HG02970 (cell line): ENCODE measurements at regions not wholly inside any gene's neighbourhood (a gene's known extent, or its start where the extent isn't known, plus 50 kb on each side); places are given as distances from the start of the nearest gene placed in this dataset.

Experiments used
- ATAC-seq: cut with Tn5 transposase; IDR thresholded peaks from one replicate; pipeline ENCODE4 v1.9.1; 2021; ENCODE audit warnings: mild to moderate bottlenecking, moderate library complexity, moderate number of reproducible peaks; ENCODE audit not compliant: unreplicated experiment, low FRiP score

DNA sequence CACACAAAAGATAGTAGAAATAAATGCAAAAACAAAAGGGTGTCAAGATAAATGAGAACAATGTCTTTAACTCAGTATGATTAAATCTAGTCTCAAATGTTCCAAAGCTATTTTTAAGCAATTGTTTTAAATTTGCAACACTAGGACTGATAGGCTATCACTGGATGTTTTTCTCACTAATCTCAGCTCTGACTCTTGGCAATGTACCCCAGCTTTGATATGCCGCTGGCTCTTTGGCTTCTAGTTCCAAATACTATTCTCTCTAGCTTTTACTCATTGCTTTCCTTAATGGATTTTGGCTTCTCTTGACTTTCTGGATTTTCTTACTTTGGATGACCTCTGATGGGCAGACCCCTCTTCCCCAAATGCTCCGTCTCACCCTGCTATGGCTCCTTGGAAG, 116.0 kb upstream of the SLC35B3 start:
- ATAC-seq, result no peak

DNA sequence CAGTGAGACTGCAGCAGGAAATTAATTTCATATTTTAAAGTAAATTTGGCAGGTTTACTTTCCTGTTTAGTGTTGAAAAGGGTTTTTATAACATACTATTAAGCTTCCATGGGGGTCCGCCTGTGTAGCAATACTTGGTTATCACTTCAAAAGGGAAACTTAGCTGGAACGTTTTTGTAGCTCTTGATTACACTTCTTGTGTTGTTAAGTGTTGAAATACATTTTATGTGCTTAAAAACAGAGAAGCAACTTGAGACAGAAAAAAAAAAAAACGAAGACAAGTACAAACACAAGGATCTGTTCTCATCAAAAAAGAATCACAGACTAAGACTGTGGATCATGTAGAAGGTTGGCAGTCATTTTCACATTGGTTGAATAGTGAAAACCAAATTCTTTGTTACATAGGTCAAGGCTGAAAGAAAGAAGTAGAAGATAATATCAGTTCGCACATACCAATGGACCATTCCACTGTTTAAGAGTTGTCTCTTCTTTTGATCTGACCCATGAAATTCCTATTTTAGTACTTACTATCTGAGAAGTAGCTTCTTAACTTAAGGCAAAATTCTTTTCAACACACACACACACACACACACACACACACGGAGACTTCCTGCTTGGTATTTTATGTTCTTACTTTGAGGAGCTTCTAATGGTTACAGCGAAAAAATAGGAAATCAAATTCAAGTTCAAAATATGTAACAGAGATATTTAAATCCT, 113.9 kb upstream of the SLC35B3 start:
- no peak for ATAC-seq

DNA sequence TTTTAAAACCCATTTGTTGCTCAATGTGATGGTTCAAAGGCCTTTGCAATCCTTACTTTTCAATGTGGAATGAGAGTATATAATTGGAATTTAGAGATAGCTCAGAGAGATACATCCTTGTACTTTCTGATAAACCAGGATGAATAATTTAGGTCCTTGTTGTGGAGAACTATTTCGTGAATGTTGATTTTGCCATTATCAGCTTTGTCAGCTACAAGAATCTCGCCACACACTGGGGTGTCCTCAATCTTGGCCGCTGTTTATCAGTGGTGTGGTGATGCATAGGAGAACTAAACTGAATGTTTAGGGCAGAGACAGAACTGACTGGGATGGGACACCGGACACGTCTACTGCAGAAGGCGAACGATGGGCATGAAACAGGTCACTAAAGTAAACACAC, 111.2 kb upstream of the SLC35B3 start:
- ATAC-seq, result no peak

DNA sequence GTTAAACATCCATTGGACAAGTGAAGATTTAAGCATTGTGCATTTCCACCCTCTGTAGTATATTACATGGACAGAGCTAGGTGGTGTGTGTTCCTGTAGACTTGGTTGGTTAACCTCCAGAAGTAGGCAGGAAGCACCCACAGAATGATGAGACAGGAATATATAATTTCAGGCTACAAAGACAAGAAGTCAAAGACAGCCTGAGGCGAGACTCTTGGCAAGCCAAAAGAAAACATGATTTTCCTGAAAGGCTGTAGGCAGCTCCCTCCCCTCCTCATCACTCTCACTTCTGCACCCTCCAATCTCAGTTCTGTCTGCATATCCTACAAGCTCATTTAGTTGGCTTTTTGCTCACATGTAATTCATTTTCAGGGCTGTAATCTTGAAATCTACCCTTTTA, 110.0 kb upstream of the SLC35B3 start:
- no peak for ATAC-seq

DNA sequence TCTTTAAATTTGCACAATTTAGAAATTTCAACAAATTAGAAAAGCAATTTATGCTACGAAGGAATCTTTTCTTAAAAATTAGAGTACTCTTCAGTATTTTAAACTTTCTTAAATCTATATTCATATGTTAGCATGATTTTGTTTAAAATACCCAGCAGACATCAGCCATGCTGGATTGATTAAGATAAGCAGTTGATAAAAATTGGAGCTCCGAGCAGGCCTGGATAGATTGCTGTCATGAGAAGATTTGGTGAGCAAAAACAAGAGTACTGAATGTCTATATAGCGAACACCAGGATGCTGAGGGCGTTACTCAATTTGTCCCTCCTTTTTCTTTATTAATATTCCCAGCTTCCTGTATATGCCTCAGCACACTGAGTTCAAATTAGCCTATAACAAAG, 108.4 kb upstream of the SLC35B3 start:
- no peak for ATAC-seq

DNA sequence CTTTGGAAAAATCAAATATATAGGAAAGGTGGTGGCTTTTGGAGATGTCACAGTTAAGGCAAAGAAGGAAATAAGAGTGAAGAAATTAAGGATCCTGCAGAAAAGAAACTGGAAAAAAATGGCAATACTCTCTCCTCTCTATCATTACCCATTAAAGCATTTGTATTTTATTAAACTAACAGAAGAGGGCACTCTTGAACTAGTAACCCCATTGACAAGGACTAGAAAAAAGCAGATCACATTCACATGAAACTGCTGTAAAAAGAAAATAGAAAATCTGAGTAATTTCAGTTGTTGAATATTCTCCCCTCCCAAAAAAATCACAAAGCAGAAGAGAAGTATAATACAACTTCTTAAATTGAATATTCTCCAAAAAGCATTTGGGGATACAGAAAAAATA, 104.1 kb upstream of the SLC35B3 start:
- no peak for ATAC-seq

DNA sequence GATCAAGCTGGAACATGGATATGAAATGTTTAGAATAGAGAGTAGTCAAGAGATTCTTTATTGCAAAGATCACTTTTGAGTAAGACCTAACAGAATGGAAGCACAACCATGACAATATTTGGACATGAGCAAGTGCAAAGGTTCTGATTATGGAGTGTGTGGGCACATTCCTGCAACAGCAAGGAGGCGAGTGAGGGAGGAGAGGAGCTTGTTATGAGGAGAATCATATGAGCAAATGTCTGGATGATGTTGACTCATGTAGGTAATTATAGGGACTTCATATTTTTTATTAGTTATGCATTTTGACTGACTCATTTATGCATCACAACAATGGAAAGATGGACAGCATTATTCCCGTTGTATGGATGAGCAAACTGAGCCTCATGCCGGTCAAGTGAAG, 100.8 kb upstream of the SLC35B3 start:
- ATAC-seq, result no peak

DNA sequence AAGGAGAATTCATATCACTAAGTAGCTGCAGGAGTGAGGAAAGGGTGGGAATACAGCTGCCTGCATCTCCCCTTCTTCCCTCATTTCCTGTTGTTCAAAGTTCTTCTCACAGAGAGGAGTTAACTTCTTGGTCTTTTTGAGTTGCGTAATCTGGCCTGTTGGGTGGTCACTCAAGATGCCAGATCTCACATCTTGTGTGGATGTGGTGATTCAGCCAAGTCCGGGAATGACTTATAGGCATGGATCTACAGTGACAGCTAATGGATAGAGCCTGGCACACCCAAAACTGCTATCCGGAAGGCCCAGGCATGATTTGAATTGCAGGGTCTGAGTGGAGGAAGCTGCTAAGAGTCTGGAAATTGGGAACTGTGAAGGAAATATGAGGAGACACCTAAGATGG, 100.2 kb upstream of the SLC35B3 start:
- no peak for ATAC-seq

DNA sequence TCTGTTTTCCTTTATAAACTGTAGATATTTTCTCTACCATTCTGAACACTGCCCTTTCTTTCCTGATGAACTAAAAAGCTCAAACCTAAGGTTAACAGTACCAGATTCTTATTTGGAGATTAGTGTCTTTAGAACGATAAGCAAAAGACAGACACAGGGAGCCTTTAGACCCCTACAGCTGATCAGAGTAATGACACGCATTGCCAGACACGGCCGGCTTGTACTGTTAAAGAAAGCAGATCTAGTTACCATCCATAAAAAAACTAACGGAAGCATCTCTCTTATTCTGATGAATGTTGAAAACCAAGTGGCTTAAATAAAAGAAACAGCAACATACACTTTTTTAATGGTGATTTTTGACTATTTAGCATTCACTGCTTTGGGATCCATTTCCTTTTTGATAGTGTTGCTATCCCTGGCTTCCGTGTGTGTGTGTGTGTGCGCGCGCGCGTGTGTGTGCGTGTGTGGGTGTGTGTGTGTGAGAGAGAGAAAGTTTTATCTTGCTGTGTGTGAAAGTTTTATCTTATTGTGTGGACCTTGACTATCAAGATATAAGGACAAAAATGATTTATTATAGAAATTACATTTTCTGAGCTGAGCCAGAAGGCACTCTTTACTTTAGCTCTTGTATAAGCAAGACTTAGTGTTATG, 95.6 kb upstream of the SLC35B3 start:
- ATAC-seq, result no peak

DNA sequence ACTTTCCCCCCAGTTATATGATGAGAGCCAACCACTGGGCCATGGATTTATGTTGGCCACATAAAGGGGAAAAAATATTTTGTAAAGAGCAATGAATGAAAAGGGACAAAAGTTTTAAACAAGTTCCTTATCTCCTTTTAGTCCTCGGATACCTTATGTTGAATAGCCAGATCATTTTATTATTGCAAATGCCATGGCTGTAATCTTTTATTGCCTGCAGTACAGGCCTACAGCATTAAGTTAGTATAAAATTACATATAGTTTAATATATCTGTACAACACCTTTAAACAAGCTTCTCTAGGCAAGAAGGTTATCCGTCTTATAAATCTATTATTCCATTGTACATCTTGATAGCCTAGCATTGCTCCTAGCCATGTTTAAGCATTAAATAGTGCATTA, 93.9 kb upstream of the SLC35B3 start:
- no peak for ATAC-seq

DNA sequence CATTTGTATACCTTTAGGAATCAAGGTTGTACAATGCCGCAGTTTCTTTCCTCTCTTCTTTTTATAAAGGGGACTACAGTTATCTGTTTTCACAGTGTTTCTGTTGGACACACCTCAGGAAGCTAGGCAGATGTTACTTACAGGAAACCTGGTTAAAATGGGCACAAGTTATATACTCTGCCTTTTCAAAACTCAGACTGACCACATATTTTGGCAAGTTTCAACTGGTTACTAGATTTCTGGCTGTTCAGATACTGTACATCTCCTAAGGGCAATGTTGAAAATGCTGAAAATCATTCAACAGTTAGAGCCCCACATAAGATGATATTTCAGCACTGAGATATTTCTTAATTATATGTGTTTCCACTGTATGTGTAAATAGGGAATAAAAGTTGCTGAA, 92.5 kb upstream of the SLC35B3 start:
- ATAC-seq, result no peak

DNA sequence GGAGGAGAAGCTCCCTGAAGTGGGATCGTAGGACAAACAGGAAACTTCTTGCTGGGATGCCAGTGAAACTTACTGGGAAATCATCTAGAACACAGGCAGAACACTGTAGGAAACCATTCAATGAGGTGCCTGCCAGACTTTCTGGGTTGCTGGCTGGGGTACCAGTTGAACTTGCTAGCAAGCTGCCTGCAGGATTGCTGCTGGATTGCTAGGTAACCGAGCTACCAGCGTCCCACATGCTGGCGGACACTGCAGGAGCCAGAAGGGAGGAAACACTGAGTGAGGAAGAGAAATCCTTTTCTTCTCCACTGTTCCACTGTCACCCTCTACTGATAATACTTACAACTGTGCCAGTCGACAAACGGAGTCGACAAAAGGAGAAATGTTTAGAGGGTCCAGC, 91.3 kb upstream of the SLC35B3 start:
- no peak for ATAC-seq

DNA sequence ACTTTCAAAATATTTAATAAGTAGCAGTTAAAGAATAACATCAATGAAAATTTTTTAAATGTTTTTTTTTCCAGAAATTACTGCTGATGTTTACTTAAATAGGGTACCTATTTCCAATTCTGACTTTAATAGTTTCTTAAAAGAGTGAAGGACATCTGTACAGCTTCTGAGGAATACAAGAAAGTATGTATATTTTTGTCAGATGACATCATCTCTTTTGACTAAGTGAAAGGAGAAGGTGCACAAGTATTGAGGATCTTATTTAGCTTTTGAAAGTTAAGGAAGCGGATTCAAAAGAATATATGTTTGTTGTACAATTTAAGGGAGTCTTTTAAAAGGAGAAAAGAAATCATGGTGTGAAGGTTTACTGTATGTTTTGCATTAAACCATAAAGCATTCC, 90.0 kb upstream of the SLC35B3 start:
- ATAC-seq, result no peak

DNA sequence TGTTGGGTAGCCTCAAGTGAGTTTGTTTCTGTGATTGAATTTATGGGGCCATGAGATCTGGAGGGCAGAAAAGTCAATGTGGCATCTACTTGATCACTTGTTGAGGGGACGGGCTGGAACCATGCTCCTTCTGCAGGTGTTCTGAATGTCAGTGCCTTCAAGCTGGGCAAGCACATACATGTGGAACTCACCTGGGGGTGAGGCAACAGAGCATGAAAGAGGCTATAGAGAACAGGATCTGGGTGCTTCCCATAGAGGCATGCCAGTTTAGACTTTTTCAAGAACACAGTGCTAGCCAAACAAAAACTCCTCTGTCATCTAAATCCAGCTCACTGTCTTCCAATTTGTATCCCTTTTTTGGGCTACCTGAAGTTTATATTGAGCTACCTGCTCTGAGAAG, 77.8 kb upstream of the SLC35B3 start:
- ATAC-seq, result no peak

DNA sequence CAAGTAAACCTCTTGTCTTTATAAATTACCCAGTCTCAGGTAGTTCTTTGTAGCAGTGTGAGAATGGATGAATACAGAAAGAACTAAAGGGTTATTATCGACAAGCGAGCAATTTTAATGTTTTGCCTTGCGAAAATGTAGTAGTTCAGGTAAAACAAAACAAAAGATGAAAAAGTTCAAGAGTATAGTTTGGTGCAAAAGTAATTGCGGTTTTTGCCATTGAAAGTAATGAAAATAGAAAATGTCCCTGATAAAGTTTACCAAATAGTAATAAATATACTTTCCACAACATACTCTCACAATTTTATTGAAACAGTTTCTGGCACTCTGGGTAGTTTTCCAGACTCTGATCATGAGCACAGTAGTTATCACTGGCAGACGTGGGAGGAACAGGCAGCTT, 71.9 kb upstream of the SLC35B3 start:
- ATAC-seq, result no peak

DNA sequence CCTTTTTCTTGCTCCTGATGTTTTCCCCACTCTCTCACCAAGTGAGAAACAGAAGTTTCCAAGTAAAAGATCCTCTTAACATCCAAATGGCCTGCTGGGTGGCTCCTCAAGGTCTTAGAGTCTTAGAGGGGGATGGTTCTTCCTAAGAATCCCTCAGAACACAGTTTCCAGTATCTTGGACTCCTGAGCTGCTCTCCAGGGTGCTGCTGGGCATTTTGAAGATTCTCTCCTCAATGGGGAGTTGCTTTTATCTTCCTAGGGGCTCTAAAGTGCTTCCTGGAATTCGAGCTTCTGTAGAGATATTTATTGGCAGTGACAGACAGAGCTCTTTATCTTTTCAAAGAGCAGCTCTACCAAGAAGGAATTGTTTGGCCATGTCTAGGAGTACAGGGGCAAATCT, 70.8 kb upstream of the SLC35B3 start:
- no peak for ATAC-seq

DNA sequence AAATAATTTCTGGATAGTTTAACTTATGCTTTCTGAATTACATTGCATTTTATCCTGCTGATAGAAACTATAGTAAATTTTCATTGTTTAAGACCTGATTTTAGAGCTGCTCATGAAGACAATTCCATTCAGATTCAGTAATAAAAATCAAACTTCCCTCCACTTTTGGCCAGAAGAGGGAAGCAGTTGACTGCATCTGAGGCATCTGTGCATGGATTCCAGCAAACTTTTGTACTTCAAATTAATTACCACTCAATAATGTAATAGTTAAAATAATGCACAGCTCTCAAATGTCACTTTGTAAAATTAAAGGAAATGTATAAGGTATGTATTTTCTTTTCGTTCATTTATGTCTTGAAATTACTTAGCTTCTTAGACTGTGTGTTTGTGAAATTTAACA, 64.2 kb upstream of the SLC35B3 start:
- ATAC-seq, result no peak

DNA sequence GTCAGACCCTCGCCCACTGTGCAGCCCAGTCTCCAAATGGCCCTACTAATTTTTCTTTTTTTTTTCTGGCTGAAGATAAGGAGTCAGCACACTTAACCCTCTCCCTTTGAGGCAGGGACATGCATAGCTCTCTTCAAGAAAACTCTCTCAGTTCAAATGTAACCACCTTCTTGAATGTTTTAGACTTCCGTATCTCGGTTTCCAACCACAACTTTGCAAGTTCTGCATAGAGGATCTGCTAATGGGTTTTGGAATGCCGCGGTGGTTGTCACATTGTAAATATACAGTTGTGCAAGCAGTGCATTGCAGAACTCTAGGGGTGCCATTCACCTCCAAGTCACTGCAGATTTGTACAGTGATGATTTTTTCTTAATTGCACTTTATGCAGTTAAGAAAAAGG, 59.4 kb upstream of the SLC35B3 start:
- no peak for ATAC-seq

DNA sequence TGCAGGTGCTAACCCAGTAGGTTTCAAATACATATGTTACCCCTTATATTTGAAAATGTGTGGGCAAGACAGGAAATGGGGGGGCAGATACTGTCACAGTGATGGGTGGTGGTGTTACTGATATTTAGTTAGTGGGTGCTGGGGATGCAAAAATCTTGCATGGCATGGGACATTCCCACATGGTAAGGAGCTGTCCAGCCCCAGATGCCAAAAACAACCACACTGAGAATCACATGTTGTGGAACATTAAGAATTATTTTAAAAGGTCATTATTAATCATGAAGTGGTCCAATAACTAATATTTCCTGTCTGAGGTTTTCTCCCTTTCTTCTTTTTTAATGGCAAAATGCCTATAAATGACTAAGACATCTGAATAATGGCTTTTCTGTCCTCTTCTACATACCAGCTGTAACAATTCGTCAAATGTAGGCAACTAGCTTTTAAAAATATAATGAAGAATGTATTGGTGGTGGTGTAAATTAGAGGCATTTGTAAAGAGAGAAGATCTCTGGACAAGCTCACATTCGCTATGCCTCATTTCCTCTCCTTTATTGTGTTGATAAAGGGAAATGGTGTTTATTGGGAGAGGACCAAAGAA, 57.3 kb upstream of the SLC35B3 start:
- no peak for ATAC-seq
